Ureter (tissue), 1 donor: ENCODE measurements at regions not wholly inside any gene's neighbourhood (a gene's known extent, or its start where the extent isn't known, plus 50 kb on each side); places are given as distances from the start of the nearest gene placed in this dataset.
"Not testable (repeated sequence)": the region's sequence is repeated elsewhere in the genome, so short reads cannot be mapped to it uniquely, and the experiment has no call there.

Source experiments
- DNase-seq: peaks from one replicate; pipeline ENCODE4 v3.0.0-alpha.2; 2020; ENCODE audit warnings: low spot score
- donor health status: DM: yes; HTN: yes; CAD: no.

- no peak for DNase-seq
Observed at GRCh38 chr10:35795131-35795824, 153.2 kb upstream of the FZD8 start.

DNA sequence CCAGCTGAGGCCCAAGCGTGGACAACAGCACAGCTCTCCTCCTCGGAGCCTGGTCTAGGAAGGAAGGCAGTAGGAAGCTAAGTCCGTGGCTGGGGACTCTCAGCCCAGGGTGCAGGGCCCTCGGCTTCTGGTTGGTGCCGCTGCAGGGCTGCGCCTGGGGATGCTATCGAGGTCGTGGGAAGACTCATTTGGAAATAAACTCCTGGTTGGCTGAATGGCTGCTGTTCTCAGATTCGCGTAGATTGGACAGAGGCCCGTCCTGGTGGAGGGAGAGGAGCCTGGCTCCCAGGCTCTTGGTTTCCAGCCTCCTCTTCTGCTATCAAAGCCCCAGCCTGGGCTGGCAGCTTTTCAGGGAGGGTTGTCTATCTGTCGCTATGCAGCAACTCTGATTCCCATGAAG, 152.6 kb upstream of the FZD8 start:
- no peak for DNase-seq

DNA sequence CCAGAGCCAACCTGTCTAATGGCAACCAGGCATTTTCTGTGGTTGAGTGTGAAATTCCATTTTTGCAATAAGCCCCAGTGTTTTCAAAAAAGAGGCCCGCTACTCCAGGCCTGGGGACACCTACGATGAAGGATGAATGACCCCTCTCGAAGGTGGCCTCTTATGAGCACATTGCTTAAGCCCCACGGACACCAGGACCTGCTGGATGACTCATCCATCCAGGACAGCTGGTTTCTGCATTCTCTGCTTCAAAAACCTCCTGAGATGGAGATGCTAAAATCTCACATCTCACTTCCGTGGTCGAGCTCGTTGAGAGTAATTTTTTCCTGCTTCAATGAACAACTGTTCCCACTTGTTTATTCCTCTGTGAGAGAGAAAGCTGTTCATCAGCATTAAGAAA, 150.2 kb upstream of the FZD8 start:
- no peak for DNase-seq

GRCh38 chr10:35789996-35790395, 147.9 kb upstream of the FZD8 start:
- DNase-seq, result no peak

DNA sequence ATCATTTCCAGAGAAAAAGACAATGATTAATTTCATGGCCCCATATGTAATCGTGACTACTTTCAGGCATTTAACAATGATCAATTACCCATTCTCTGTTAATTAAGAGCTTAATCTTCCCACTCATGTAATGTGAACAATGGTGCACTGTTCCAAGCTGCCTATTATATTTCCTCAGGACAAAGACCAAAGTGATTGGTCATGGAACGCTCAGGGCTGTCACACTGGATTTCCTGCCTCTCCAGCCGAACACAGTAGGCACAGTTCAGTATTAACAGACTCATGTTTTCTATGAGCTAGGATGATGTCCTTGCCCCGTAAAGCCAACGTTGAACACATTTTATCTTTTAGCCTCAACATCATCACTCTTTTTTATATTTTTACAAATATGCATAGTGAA, 142.7 kb upstream of the FZD8 start:
- DNase-seq, result no peak

- no peak for DNase-seq
Observed at GRCh38 chr10:35783305-35783838, 141.3 kb upstream of the FZD8 start.

DNA sequence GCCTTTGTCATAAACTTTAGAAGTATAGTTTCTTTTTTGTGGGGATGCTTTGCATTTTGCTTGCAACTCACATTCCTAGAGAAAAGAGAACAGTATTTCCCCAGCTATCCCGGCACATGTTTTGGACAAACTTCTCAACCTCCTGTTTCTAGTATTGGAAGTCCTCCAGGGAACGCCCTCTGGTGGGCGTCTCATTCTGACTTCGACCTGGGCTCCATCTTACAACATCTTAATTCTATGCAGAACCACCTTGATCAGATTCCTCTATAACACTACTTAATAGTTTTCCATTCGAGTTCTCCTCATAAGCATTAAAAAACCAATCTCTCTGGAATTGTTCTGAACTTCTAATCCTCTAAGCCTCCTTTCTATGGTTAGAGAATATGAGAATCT, 139.5 kb upstream of the FZD8 start:
- DNase-seq, result no peak

GRCh38 chr10:35780970-35781642, 139.0 kb upstream of the FZD8 start:
- no peak for DNase-seq

GRCh38 chr10:35778306-35778705, 136.2 kb upstream of the FZD8 start:
- DNase-seq, result no peak

DNA sequence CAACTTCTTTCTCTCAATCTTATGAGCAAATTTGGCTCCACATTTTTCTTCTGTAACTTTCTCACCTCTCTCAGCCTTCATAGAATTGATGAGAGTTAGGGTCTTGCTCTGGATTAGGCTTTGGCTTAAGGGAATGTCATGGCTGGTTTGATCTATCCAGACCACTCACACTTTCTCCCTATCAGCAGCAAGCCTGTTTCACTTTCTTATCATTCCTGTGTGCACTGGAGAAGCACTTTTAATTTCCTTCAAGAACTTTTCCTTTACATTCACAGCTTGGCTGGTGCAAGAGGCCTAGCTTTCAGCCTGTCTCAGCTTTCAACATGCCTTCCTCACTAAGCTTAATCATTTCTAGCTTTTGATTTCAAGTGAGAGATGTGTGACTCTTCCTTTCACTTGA, 134.5 kb upstream of the FZD8 start:
- not testable (repeated sequence) for DNase-seq

DNA sequence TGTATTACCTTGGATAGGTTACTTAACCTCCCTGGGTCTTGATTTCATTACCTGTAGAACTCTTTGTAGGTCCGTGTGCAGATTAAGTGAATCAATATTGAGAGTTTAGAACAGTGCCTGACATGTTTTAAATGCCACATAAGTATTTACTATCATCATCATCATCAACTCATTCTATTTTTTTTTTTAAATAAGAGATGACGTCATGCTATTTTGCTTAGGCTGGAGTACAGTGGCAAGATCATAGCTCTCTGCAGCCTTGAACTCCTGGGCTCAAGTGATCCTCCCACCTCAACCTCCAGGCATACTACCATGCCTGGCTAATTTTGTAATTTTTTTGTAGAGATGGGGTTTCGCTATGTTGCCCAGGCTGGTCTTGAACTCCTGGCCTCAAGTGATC, 132.0 kb upstream of the FZD8 start:
- no peak for DNase-seq

DNA sequence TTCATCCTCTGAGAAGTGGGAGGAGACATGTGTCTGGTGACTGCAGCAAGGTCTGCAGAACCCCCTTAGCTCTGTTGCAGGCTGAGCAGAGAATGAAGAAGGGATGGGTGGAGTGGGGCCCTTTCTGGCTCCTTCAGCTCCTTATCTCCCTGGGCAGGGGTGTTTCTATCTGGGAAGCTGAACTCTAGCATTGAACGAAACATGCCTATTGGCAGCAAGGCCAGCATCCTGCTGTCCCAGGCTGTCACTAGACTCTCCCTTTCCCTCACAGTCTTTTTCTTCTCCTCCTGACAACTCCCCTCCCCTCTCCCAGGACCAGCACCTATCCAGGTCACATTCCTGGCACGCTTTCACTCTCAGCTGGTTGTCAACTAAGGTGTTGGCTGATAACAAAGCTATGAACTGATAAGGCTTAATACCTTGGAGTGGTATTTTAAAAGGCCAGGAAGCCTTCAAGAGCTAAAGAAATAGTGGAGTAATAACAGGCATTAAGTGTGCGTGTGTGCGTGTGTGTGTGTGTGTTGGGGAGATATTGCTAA, 128.8 kb upstream of the FZD8 start:
- DNase-seq, result no peak

- DNase-seq, result no peak
Observed at GRCh38 chr10:35769795-35770194, 127.7 kb upstream of the FZD8 start.

DNA sequence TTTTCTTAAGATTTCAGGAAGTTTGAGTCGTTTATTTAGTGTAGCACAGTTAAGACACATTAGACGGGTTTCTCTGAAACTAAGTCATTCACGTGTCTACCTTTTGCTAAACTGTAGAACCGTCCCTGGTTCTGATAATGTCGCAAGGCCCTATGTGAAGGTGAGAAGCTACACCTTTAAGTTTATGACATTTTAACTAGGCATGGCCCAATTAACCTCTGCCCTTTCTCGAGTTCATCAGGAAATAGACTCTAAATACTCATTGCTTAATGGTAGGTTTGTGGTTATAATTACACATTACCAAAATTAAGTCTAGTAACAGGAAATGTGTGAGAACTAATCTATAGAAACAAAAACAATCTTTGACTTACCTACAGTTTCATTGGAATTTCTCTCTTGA, 126.6 kb upstream of the FZD8 start:
- DNase-seq, result no peak

DNA sequence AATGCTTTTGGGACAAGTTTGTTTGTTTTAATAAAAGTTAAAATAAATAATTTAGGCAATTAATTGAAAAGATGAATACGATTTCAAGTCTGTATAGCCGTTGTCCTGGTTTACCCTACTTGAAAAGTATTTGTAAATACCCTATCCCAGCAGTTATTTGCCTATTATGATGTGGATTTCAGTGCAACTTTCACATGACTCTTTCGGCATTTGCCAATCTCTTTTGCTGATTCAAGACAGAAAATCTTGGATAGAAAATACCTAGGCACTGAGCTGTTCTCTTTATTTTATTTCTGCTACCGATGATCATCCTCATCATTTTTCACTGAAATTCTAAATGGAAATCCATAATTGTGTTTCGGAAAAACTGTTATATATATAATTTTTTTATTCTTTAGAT, 125.9 kb upstream of the FZD8 start:
- DNase-seq, result no peak

- no peak for DNase-seq
Observed at GRCh38 chr10:35765996-35766395, 123.9 kb upstream of the FZD8 start.

- DNase-seq, result no peak
Observed at GRCh38 chr10:35765066-35765527, 123.0 kb upstream of the FZD8 start.

- DNase-seq, result no peak
Observed at GRCh38 chr10:35762311-35763030, 120.4 kb upstream of the FZD8 start.

DNA sequence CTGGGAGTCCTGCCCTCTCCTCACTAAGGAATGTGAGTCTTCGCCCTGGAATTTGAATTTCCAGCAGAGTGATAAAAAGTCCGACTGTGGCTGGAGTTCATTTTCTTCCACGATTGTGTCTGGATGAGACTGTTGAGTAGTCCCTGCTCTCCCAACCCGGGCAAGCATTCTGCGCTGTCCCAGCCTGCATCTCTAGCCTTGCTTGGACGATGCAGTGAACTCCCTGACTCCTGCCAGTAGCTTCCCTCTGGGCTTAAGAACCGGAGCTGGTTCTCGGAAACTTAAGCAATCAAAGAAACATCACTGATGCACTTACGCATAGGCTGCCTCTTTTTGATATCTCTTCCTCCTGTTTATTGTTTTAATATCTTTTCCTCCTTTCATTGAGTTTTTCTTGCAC, 116.0 kb upstream of the FZD8 start:
- no peak for DNase-seq

GRCh38 chr10:35754519-35754918, 112.4 kb upstream of the FZD8 start:
- no peak for DNase-seq

- DNase-seq, result no peak
Observed at GRCh38 chr10:35752469-35753461, 110.7 kb upstream of the FZD8 start.
